Vagina (tissue), 2 donors: ENCODE measurements at regions not wholly inside any gene's neighbourhood (a gene's known extent, or its start where the extent isn't known, plus 50 kb on each side); places are given as distances from the start of the nearest gene placed in this dataset.

Experiments
- POLR2A ChIP-seq, 2 donors: fragments of 450-650 bp; IDR thresholded peaks; one replicate each; pipeline ENCODE4 v1.6.1; 2017; ENCODE audit warnings: antibody characterized with exemption in 2 of 2, mild to moderate bottlenecking in 2 of 2, moderate library complexity in 2 of 2
- POLR2AphosphoS5 ChIP-seq, 2 donors: sonication (generic); formaldehyde crosslinking; IDR thresholded peaks; one replicate each; pipeline ENCODE4 v1.9.0; 2017; ENCODE audit warnings: antibody characterized with exemption in 2 of 2, mild to moderate bottlenecking in 2 of 2, low read depth in 1 of 2; ENCODE audit not compliant: insufficient read depth in 1 of 2
- TF ChIP-seq, protein P1 (sequence below), 3 experiments: fragments of 450-650 bp in 2 of 3; fragments of 200-600 bp in 1 of 3; sonication (generic) in 1 of 3; IDR thresholded peaks; one replicate each; pipeline ENCODE4 v1.5.1; 2017 to 2019; ENCODE audit warnings: antibody characterized with exemption in 3 of 3, mild to moderate bottlenecking in 2 of 3, moderate library complexity in 2 of 3

DNA sequence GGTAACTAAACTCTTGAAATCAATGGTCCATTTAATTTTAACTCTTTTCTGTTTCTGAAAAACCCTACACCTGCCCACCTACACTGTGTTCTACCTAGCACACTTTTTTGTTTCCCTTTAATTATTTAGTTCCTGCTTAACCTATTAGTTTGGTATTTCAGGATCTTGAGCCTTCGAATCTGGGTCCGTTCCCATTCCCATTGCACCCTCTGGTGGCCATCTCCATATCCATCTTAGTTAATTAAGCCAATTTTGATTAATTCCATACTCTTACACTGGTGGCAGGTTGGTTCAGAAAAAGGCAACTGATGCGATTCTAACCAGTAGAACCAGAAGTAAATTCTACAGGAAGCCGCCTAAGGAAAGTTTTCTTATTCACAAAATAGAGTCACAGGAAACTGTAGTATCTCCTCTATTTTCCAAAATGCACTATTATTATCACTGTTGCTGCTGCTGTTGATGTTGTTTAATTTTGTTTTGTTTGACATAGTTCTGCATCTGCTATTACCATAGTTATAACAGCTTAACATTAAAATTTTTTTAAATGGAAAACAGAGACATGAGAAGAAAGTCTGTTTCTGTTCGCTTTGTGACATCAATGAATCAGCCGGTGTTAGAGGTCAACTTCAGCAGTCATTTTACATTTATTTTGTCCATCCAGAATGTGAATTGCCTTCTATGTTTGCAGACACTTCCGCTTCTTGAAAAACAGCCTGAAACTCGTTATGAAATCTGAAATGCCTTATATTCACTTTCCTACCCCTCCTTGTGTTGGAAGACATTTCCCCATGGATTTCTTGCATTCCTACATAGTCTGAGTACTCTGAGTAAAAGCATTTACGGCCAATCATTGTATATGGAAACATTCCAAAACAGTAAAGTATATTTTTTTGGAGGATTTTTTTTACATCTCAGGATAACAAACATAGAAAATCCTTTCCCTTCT is 115.5 kb upstream of the NCAM2 start:
- TF ChIP-seq, protein P1, sequence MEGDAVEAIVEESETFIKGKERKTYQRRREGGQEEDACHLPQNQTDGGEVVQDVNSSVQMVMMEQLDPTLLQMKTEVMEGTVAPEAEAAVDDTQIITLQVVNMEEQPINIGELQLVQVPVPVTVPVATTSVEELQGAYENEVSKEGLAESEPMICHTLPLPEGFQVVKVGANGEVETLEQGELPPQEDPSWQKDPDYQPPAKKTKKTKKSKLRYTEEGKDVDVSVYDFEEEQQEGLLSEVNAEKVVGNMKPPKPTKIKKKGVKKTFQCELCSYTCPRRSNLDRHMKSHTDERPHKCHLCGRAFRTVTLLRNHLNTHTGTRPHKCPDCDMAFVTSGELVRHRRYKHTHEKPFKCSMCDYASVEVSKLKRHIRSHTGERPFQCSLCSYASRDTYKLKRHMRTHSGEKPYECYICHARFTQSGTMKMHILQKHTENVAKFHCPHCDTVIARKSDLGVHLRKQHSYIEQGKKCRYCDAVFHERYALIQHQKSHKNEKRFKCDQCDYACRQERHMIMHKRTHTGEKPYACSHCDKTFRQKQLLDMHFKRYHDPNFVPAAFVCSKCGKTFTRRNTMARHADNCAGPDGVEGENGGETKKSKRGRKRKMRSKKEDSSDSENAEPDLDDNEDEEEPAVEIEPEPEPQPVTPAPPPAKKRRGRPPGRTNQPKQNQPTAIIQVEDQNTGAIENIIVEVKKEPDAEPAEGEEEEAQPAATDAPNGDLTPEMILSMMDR (IDR thresholded peaks at IDR 0.05), result peak in 1 of 3 experiments; percentile 9
- TF ChIP-seq POLR2AphosphoS5 (IDR thresholded peaks at IDR 0.05; ENCODE audit: insufficient read depth in 1 of 2, low read depth in 1 of 2), result no peak
- no peak for TF ChIP-seq POLR2A (IDR thresholded peaks at IDR 0.05)
